ENCODE measurements at regions not wholly inside any gene's neighbourhood (a gene's known extent, or its start where the extent isn't known, plus 50 kb on each side); places are given as distances from the start of the nearest gene placed in this dataset.
"Not testable (repeated sequence)": the region's sequence is repeated elsewhere in the genome, so short reads cannot be mapped to it uniquely, and the experiment has no call there.

DNA sequence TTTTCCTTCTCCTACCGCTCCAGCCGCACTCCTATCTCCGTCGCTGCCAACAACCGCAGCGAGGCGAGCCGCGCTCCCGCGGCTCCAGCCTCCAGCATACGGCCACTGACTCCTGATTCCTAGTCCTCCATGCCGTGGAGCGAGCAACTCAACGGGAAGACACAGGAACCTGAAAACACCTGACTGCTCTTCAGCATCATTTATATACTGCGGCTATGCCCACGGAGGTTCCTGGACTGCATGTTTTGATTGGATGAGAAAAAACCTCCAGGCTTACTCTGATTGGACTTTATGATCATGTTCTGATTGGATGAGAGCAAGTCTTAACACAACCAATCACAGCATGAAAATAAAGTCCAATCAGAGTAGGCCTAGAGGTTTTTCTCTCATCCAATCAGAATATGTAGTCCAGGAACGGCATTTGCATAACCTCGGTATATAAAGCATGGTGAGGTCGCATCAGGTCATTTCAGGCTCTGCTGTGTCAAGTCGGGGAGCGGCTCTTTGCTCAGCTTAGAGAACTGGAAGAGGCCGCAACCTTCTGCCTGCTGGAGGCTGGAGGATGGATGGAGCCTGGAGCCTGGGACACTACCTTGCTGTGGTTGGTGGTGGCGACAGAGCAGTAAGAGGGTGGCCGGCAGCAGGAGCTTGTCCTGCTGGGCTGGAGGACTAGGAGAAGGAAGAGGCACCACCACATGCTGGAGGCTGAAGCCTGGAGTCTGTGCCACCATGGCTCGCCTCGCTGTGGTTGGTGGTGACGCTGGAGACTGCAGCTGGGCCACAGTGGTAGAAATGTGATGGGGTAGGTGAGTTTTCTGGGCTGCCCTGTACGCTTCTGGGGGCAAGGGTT lies 204.6 kb upstream of the WSB1 start:
- TF ChIP-seq, protein P1, sequence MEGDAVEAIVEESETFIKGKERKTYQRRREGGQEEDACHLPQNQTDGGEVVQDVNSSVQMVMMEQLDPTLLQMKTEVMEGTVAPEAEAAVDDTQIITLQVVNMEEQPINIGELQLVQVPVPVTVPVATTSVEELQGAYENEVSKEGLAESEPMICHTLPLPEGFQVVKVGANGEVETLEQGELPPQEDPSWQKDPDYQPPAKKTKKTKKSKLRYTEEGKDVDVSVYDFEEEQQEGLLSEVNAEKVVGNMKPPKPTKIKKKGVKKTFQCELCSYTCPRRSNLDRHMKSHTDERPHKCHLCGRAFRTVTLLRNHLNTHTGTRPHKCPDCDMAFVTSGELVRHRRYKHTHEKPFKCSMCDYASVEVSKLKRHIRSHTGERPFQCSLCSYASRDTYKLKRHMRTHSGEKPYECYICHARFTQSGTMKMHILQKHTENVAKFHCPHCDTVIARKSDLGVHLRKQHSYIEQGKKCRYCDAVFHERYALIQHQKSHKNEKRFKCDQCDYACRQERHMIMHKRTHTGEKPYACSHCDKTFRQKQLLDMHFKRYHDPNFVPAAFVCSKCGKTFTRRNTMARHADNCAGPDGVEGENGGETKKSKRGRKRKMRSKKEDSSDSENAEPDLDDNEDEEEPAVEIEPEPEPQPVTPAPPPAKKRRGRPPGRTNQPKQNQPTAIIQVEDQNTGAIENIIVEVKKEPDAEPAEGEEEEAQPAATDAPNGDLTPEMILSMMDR (conservative IDR thresholded peaks at IDR 0.05; ENCODE audit: low read length), result not testable (repeated sequence)
- not testable (repeated sequence) for TF ChIP-seq EZH2phosphoT487 (IDR thresholded peaks at IDR 0.05; ENCODE audit: borderline replicate concordance)
